Natural killer cell (primary cell): ENCODE measurements at regions not wholly inside any gene's neighbourhood (a gene's known extent, or its start where the extent isn't known, plus 50 kb on each side); places are given as distances from the start of the nearest gene placed in this dataset.

Experiments
- ATAC-seq, 3 donors: fragments of 150-1000 bp in 2 of 3; fragments of 200-7000 bp in 1 of 3; cut with Tn5 transposase; 1 replicate in 1 of 3; 2 replicates in 2 of 3; pipeline ENCODE4 v1.10.0; 2021; ENCODE audit warnings: mild to moderate bottlenecking in 2 of 3, moderate library complexity in 2 of 3
- DNase-seq, 2 donors: peaks; one replicate each; pipeline versions ENCODE4 v3.0.0 to v3.0.0-alpha.2; 2013 to 2021; ENCODE audit warnings: mixed read lengths in 1 of 2
- H3K27ac ChIP-seq: one replicate; pipeline ENCODE4 v1.5.1; 2013; ENCODE audit warnings: mild to moderate bottlenecking, low read length
- H3K27me3 ChIP-seq: one replicate; pipeline ENCODE4 v1.6.1; 2013; ENCODE audit warnings: low read length; ENCODE audit not compliant: control insufficient read depth, insufficient read depth
- H3K36me3 ChIP-seq: one replicate; pipeline ENCODE4 v1.6.1; 2013; ENCODE audit warnings: low read length; ENCODE audit not compliant: control insufficient read depth, insufficient read depth
- H3K4me1 ChIP-seq: one replicate; pipeline ENCODE4 v1.6.1; 2013; ENCODE audit warnings: low read length; ENCODE audit not compliant: control insufficient read depth, insufficient read depth
- H3K4me3 ChIP-seq: one replicate; pipeline ENCODE4 v1.5.1; 2013; ENCODE audit warnings: low read length
- H3K9me3 ChIP-seq: one replicate; pipeline ENCODE4 v1.6.1; 2013; ENCODE audit warnings: low read length; ENCODE audit not compliant: control insufficient read depth, insufficient read depth
- H3K27ac Mint-ChIP-seq, 2 donors: one replicate each; pipeline ENCODE4 v1.8.0; 2022; ENCODE audit warnings: mild to moderate bottlenecking in 2 of 2, mixed read lengths in 2 of 2, moderate library complexity in 1 of 2
- H3K27me3 Mint-ChIP-seq, 2 donors: one replicate each; pipeline ENCODE4 v1.8.0; 2022; ENCODE audit warnings: low read depth in 2 of 2, mixed read lengths in 2 of 2
- H3K36me3 Mint-ChIP-seq: one replicate; pipeline ENCODE4 v1.8.0; 2022; ENCODE audit warnings: mixed read lengths
- H3K4me1 Mint-ChIP-seq, 2 donors: one replicate each; pipeline ENCODE4 v1.8.0; 2022; ENCODE audit warnings: mixed read lengths in 2 of 2
- H3K4me3 Mint-ChIP-seq: one replicate; pipeline ENCODE4 v1.8.0; 2022; ENCODE audit warnings: mild to moderate bottlenecking, moderate library complexity, mixed read lengths
- H3K9me3 Mint-ChIP-seq, 2 donors: one replicate each; pipeline ENCODE4 v1.8.0; 2022; ENCODE audit warnings: mixed read lengths in 2 of 2
- CTCF ChIP-seq: fragments of 200-600 bp; IDR thresholded peaks from one replicate; pipeline ENCODE4 v1.8.0; 2022; ENCODE audit warnings: antibody characterized with exemption
- WGBS: methylation state at CpG from one replicate; pipeline ENCODE4 v1.1.7; 2013; ENCODE audit warnings: missing lambda C conversion rate; ENCODE audit not compliant: insufficient coverage; 5-methylcytosine and 5-hydroxymethylcytosine counted together
- intact Hi-C: fragments of 100-400 bp; cut with micrococcal nuclease; formaldehyde crosslinking; loops from one replicate; pipeline ENCODE4 v1.14.2; 2022

GRCh38 chr6:134817448-134817847 is 132.5 kb downstream of the ALDH8A1 start:
- Histone ChIP-seq H3K4me3 (no peak overlapping the region), H3K27me3 (no peaks in the 10 kb centered on the region), H3K4me1 (no peaks in the 10 kb centered on the region), H3K27ac (no peak overlapping the region), H3K9me3 (no peaks in the 10 kb centered on the region), H3K36me3 (no peaks in the 10 kb centered on the region)
- Mint-ChIP-seq H3K9me3 (no peaks in the 10 kb centered on the region), H3K4me3 (no peak overlapping the region), H3K27me3 (peaks cover 0 to 12% of the 10 kb centered on the region in 2 donors), H3K36me3 (no peaks in the 10 kb centered on the region), H3K4me1 (no peaks in the 10 kb centered on the region), H3K27ac (no peak overlapping the region)
- DNase-seq, result no peak
- ATAC-seq, result no peak
- intact Hi-C loops, result no loop called here
- no peak for TF ChIP-seq CTCF
- WGBS, result 92% methylated on average over 10 of the region's 10 CpGs

- H3K27me3 Mint-ChIP-seq, result peaks cover 0 to 12% of the 10 kb centered on the region in 2 donors
- H3K4me3 ChIP-seq, result no peak overlapping the region
- H3K27me3 ChIP-seq, result no peaks in the 10 kb centered on the region
Observed at GRCh38 chr6:134816780-134817179, 133.1 kb downstream of the ALDH8A1 start.

GRCh38 chr6:134816300-134816699 is 133.6 kb downstream of the ALDH8A1 start:
- Histone ChIP-seq H3K4me3 (no peak overlapping the region), H3K36me3 (no peaks in the 10 kb centered on the region), H3K27me3 (no peaks in the 10 kb centered on the region), H3K9me3 (no peaks in the 10 kb centered on the region), H3K4me1 (no peaks in the 10 kb centered on the region), H3K27ac (no peak overlapping the region)
- TF ChIP-seq CTCF, result no peak
- Mint-ChIP-seq H3K27me3 (peaks cover 0 to 12% of the 10 kb centered on the region in 2 donors), H3K4me1 (no peaks in the 10 kb centered on the region), H3K4me3 (no peak overlapping the region), H3K27ac (no peak overlapping the region), H3K9me3 (no peaks in the 10 kb centered on the region), H3K36me3 (no peaks in the 10 kb centered on the region)
- DNase-seq, result no peak
- WGBS, result 0% methylated on average over 1 of the region's 1 CpG
- intact Hi-C loops, result no loop called here
- no peak for ATAC-seq

More at GRCh38 chr6:134816780-134817179, 133.1 kb downstream of the ALDH8A1 start:
- intact Hi-C loops, result no loop called here
- Histone ChIP-seq H3K36me3 (no peaks in the 10 kb centered on the region), H3K27ac (no peak overlapping the region), H3K4me1 (no peaks in the 10 kb centered on the region), H3K9me3 (no peaks in the 10 kb centered on the region)
- no peak for TF ChIP-seq CTCF
- Mint-ChIP-seq H3K27ac (no peak overlapping the region), H3K4me3 (no peak overlapping the region), H3K36me3 (no peaks in the 10 kb centered on the region), H3K9me3 (no peaks in the 10 kb centered on the region), H3K4me1 (no peaks in the 10 kb centered on the region)
- WGBS, result 98% methylated on average over 3 of the region's 3 CpGs
- ATAC-seq (no peak), DNase-seq (no peak)

GRCh38 chr6:134814076-134814695 is 135.7 kb downstream of the ALDH8A1 start:
- WGBS, result 90% methylated on average over 4 of the region's 4 CpGs
- no peak overlapping the region for H3K4me3 ChIP-seq
- intact Hi-C loops, result no loop called here

More at GRCh38 chr6:134814076-134814695, 135.7 kb downstream of the ALDH8A1 start:
- Mint-ChIP-seq H3K4me1 (no peaks in the 10 kb centered on the region), H3K4me3 (no peak overlapping the region), H3K9me3 (no peaks in the 10 kb centered on the region), H3K27me3 (peaks cover 3 to 7% of the 10 kb centered on the region in 2 donors), H3K27ac (no peak overlapping the region), H3K36me3 (no peaks in the 10 kb centered on the region)
- Histone ChIP-seq H3K9me3 (no peaks in the 10 kb centered on the region), H3K27ac (no peak overlapping the region), H3K4me1 (no peaks in the 10 kb centered on the region), H3K27me3 (no peaks in the 10 kb centered on the region), H3K36me3 (no peaks in the 10 kb centered on the region)
- TF ChIP-seq CTCF, result no peak
- no peak for DNase-seq
- no peak for ATAC-seq
